Ectodermal cell (in vitro differentiated cells): ENCODE measurements at regions not wholly inside any gene's neighbourhood (a gene's known extent, or its start where the extent isn't known, plus 50 kb on each side); places are given as distances from the start of the nearest gene placed in this dataset.

Experiments used
- H3K27ac ChIP-seq: 2 replicates; pipeline ENCODE4 v1.7.0; 2013; ENCODE audit warnings: mild to moderate bottlenecking, low read depth, low read length; ENCODE audit not compliant: insufficient read depth, poor library complexity, severe bottlenecking
- H3K27me3 ChIP-seq: 2 replicates; pipeline ENCODE4 v1.7.0; 2013; ENCODE audit warnings: mild to moderate bottlenecking, low read length; ENCODE audit not compliant: insufficient read depth, control insufficient read depth, poor library complexity, severe bottlenecking
- H3K36me3 ChIP-seq: one replicate; pipeline ENCODE4 v1.7.0; 2013; ENCODE audit warnings: low read length; ENCODE audit not compliant: control insufficient read depth, insufficient read depth
- H3K4me1 ChIP-seq: one replicate; pipeline ENCODE4 v1.7.0; 2013; ENCODE audit warnings: low read length; ENCODE audit not compliant: control insufficient read depth, insufficient read depth
- H3K4me3 ChIP-seq: 2 replicates; pipeline ENCODE4 v1.7.0; 2013; ENCODE audit warnings: low read depth, low read length, control low read depth; ENCODE audit not compliant: insufficient read depth
- H3K9me3 ChIP-seq: 2 replicates; pipeline ENCODE4 v1.7.0; 2013; ENCODE audit warnings: mild to moderate bottlenecking, low read length, moderate library complexity; ENCODE audit not compliant: control insufficient read depth
- WGBS, 2 experiments: methylation state at CpG; one replicate each; pipeline ENCODE4 v1.1.7; 2013; ENCODE audit warnings: missing lambda C conversion rate in 2 of 2; 5-methylcytosine and 5-hydroxymethylcytosine counted together

DNA sequence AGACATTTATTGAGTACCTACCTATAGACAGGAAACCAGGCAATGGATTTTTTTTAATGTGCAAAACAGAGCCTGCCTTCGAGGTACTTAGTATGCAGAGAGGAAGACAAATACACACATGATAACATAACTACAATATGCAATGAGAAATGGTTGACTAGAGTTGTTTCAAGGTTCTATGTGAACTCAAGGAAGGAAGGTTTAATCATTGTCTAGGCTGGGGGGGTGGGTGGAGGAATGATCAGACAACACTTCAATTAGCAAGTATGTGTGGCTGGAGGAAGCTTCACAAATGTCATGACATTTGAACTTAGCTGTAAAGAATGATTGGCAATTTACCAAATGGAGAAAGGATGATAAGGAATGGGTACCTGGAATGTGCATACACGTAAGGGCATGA, 985.3 kb downstream of the FLRT2 start:
- no peaks in the 10 kb centered on the region for H3K9me3 ChIP-seq
- no peaks in the 10 kb centered on the region for H3K4me1 ChIP-seq
- no peak overlapping the region for H3K27ac ChIP-seq
- 98 to 100% methylated on average over 1 to 2 of the region's 2 CpGs for WGBS, 2 experiments
- H3K4me3 ChIP-seq, result no peak overlapping the region
- H3K27me3 ChIP-seq, result no peaks in the 10 kb centered on the region
- no peaks in the 10 kb centered on the region for H3K36me3 ChIP-seq

GRCh38 chr14:86513564-86513963, 983.6 kb downstream of the FLRT2 start:
- Histone ChIP-seq H3K4me3 (no peak overlapping the region), H3K4me1 (no peaks in the 10 kb centered on the region), H3K36me3 (no peaks in the 10 kb centered on the region), H3K27me3 (no peaks in the 10 kb centered on the region), H3K27ac (no peak overlapping the region), H3K9me3 (no peaks in the 10 kb centered on the region)
- 94% methylated on average over 3 of the region's 3 CpGs for WGBS, 2 experiments

- Histone ChIP-seq H3K36me3 (no peaks in the 10 kb centered on the region), H3K27me3 (no peaks in the 10 kb centered on the region), H3K9me3 (no peaks in the 10 kb centered on the region), H3K27ac (no peak overlapping the region), H3K4me3 (no peak overlapping the region), H3K4me1 (no peaks in the 10 kb centered on the region)
- WGBS, 2 experiments, result 95% methylated on average over 2 to 3 of the region's 4 CpGs
These were observed 983.1 kb downstream of the FLRT2 start for GRCh38 chr14:86513056-86513455.

DNA sequence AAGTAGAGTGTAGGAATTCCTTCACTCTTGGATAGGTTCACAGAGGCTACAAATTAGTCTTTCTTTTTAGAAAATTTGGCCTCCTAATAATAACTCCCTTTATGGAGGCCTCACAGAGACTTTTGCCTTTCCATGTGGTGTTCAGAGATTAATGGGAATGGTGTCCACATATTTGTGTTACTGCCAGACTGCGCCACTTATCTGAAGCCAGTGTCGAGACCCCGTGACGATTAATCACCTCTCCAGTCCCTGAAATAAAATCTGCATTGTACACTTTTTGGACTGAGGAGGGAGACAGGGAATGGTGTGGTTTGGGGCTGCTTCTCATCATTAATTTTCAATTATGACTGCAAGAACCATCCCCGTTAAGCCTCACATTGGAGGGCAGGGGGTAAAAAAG, 980.5 kb downstream of the FLRT2 start:
- Histone ChIP-seq H3K9me3 (no peaks in the 10 kb centered on the region), H3K4me1 (no peaks in the 10 kb centered on the region), H3K27me3 (no peaks in the 10 kb centered on the region), H3K27ac (no peak overlapping the region), H3K4me3 (no peak overlapping the region), H3K36me3 (no peaks in the 10 kb centered on the region)
- 94 to 95% methylated on average over 4 to 5 of the region's 5 CpGs for WGBS, 2 experiments

DNA sequence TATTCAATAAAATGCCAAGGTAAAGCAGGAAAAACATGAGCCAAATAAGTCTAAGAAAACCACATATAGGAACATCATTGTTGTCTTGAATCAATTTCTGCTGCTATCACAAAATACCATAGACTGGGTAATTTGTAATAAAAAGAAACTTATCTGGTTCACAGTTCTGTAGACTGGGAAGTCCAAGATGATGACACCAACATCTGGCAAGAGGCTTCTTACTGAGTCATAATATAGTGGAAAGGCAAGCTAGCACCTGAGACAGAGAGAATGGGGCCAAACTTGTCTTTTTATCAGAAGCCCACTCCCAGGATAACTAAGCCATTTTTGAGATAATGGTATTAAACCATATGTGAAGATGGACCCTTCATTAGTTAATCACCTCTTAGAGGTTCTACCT, 975.9 kb downstream of the FLRT2 start:
- no peaks in the 10 kb centered on the region for H3K36me3 ChIP-seq
- no peak overlapping the region for H3K27ac ChIP-seq
- no peaks in the 10 kb centered on the region for H3K27me3 ChIP-seq
- no peaks in the 10 kb centered on the region for H3K9me3 ChIP-seq
- H3K4me1 ChIP-seq, result no peaks in the 10 kb centered on the region
- no peak overlapping the region for H3K4me3 ChIP-seq

GRCh38 chr14:86501611-86502010, 971.7 kb downstream of the FLRT2 start:
- no peaks in the 10 kb centered on the region for H3K27me3 ChIP-seq
- 85 to 92% methylated on average over 1 of the region's 2 CpGs for WGBS, 2 experiments
- no peak overlapping the region for H3K27ac ChIP-seq
- H3K4me3 ChIP-seq, result no peak overlapping the region
- H3K9me3 ChIP-seq, result no peaks in the 10 kb centered on the region
- no peaks in the 10 kb centered on the region for H3K4me1 ChIP-seq
- no peaks in the 10 kb centered on the region for H3K36me3 ChIP-seq

DNA sequence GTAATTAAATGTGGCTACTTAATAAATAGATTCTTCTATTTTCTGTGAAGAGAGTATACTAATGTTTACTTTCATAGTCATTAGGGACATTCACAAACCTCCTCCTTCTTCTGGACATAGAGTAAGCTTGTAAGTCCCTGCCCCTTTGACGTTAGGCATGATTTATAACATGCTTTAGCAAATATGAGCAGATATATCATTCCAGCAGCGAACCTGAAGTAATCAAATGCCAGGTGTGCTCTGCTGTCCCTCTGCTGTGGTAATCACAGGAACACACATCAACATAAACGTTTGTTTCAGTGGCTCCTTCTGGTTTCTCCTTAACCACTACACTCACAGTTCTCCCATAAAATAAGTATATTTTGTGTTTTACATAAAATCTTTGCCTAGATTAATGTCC, 961.8 kb downstream of the FLRT2 start:
- H3K27ac ChIP-seq, result no peak overlapping the region
- no peaks in the 10 kb centered on the region for H3K4me1 ChIP-seq
- H3K27me3 ChIP-seq, result no peaks in the 10 kb centered on the region
- H3K36me3 ChIP-seq, result no peaks in the 10 kb centered on the region
- WGBS, 2 experiments, result 91 to 95% methylated on average over 2 to 3 of the region's 3 CpGs
- no peaks in the 10 kb centered on the region for H3K9me3 ChIP-seq
- no peak overlapping the region for H3K4me3 ChIP-seq

- Histone ChIP-seq H3K36me3 (no peaks in the 10 kb centered on the region), H3K27ac (no peak overlapping the region), H3K9me3 (no peaks in the 10 kb centered on the region), H3K27me3 (no peaks in the 10 kb centered on the region), H3K4me3 (no peak overlapping the region), H3K4me1 (no peaks in the 10 kb centered on the region)
These were observed 951.2 kb downstream of the FLRT2 start for GRCh38 chr14:86481104-86481503.

- Histone ChIP-seq H3K4me1 (no peaks in the 10 kb centered on the region), H3K9me3 (no peaks in the 10 kb centered on the region), H3K36me3 (no peaks in the 10 kb centered on the region), H3K4me3 (no peak overlapping the region), H3K27ac (no peak overlapping the region), H3K27me3 (no peaks in the 10 kb centered on the region)
- WGBS, 2 experiments, result 83 to 84% methylated on average over 5 of the region's 5 CpGs
These were observed 934.4 kb downstream of the FLRT2 start for GRCh38 chr14:86464341-86464740.

DNA sequence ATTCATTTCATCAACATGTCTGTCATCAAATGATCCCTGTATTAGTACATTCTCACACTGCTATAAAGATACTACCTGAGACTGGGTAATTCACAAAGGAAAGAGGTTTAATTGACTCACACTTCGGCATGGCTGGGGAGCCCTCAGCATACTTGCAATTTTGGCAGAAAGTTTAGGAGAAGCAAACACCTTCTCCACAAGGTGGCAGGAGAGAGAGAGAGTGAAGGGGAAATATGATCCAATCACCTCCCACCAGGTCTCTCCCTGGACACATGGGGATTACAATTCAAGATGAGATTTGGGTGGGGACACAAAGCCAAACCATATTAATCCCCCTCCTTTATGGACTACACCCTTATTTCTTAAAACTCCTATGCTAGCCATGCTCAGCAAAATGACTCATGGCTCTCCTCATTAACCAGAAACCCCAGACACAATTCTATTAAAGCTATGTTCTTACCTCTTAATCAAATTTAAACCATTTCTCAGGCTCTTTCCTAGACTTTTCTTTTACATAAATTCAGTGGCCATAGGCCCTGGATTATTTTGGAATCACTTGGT, 932.3 kb downstream of the FLRT2 start:
- no peaks in the 10 kb centered on the region for H3K36me3 ChIP-seq
- WGBS, 2 experiments, result 67 to 93% methylated on average over 1 of the region's 1 CpG
- no peaks in the 10 kb centered on the region for H3K27me3 ChIP-seq
- no peak overlapping the region for H3K27ac ChIP-seq
- H3K9me3 ChIP-seq, result no peaks in the 10 kb centered on the region
- H3K4me3 ChIP-seq, result no peak overlapping the region
- no peaks in the 10 kb centered on the region for H3K4me1 ChIP-seq

DNA sequence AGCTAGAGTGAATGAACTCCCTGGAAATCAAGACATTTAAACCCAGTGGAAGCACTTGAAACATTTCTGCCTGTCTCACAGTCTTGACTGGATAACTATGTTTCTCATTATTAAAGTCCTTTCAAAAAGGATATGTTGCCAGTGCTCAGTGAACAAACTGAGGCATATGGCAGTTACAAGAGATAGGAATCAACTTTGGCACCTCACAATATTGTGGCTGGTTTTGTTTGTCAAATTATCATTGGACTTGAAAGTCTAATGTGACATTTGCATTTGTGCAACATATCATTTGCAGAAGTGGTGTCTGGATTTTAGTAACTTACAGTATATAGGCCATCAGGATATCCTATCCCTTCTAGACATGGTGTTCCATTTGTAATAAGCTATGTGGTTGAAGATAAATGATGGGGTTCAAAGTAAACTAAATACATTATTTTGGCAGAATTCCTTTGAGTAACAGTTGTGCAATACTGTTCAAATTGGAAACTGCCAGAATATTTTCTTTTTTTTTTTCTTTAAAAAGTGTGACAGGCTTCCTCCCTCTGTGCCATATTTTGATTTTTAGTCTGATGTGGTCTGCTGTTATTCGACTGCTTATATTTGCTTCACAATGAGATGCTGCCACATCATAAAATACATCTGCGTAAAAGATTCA, 927.7 kb downstream of the FLRT2 start:
- no peaks in the 10 kb centered on the region for H3K36me3 ChIP-seq
- H3K27me3 ChIP-seq, result no peaks in the 10 kb centered on the region
- H3K27ac ChIP-seq, result no peak overlapping the region
- 80 to 100% methylated on average over 1 to 2 of the region's 2 CpGs for WGBS, 2 experiments
- no peaks in the 10 kb centered on the region for H3K4me1 ChIP-seq
- H3K4me3 ChIP-seq, result no peak overlapping the region
- no peaks in the 10 kb centered on the region for H3K9me3 ChIP-seq
